Adrenal gland (tissue), 5 donors: ENCODE measurements at regions not wholly inside any gene's neighbourhood (a gene's known extent, or its start where the extent isn't known, plus 50 kb on each side); places are given as distances from the start of the nearest gene placed in this dataset.

ENCODE experiments used
- POLR2A ChIP-seq, 2 donors: fragments of 450-650 bp; IDR thresholded peaks; one replicate each; pipeline ENCODE4 v1.6.1; 2017; ENCODE audit warnings: antibody characterized with exemption in 2 of 2, mild to moderate bottlenecking in 2 of 2, moderate library complexity in 1 of 2
- TF ChIP-seq, protein P1 (sequence below), 6 experiments: fragments of 450-650 bp in 4 of 6; fragments of 200-600 bp in 2 of 6; sonication (generic) in 1 of 6; IDR thresholded peaks; 1 replicate in 5 of 6; 2 replicates in 1 of 6; pipeline versions ENCODE4 v1.5.1 to v1.8.0; 2016 to 2021; ENCODE audit warnings: antibody characterized with exemption in 6 of 6, mild to moderate bottlenecking in 2 of 6, moderate library complexity in 1 of 6
- donor health status: DM: no; HTN: no; CAD: no.

DNA sequence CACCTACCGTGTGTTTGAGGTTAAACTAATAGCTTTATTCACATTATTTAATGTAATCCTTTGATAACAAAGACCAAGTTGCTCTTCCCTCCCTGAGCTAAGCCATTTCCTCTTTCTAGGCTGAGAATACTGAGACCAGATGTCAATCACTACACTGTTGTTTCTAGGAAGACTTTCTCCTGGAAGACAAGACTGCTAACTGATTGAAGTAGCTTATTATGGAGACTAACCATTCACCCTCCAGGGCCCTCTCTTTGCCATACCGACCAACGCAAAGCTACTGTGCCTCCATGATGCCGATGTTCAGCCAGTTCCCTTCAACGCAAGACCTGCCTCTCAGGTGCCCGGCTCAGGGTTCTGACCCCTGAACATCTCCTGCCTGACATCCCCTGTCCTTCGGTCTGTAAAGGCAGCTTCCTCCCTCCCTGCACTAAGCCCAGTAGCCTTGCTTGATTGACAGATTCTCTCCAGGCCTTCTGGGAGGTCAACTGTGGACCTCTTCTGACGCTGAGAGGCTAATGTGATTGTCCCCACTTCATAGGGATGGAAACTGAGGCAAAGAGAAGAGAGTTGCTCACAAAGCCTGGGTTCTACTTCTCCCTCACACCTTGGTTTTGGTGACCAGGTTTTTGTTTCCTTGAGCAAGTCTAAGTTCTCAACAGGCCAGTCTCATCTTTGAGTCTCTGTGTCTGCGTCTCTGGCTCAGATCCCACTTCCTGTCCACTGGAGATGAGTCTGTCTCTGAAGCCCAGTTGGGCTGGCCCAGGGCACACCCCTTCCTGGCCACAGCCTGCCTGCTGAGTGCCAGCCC is 259.7 kb upstream of the IRX2 start:
- TF ChIP-seq, protein P1, sequence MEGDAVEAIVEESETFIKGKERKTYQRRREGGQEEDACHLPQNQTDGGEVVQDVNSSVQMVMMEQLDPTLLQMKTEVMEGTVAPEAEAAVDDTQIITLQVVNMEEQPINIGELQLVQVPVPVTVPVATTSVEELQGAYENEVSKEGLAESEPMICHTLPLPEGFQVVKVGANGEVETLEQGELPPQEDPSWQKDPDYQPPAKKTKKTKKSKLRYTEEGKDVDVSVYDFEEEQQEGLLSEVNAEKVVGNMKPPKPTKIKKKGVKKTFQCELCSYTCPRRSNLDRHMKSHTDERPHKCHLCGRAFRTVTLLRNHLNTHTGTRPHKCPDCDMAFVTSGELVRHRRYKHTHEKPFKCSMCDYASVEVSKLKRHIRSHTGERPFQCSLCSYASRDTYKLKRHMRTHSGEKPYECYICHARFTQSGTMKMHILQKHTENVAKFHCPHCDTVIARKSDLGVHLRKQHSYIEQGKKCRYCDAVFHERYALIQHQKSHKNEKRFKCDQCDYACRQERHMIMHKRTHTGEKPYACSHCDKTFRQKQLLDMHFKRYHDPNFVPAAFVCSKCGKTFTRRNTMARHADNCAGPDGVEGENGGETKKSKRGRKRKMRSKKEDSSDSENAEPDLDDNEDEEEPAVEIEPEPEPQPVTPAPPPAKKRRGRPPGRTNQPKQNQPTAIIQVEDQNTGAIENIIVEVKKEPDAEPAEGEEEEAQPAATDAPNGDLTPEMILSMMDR (IDR thresholded peaks at IDR 0.05) = no peak
- no peak for TF ChIP-seq POLR2A (IDR thresholded peaks at IDR 0.05)
